ENCODE measurements at regions not wholly inside any gene's neighbourhood (a gene's known extent, or its start where the extent isn't known, plus 50 kb on each side); places are given as distances from the start of the nearest gene placed in this dataset.

- no peak for TF ChIP-seq CTCF (IDR thresholded peaks at IDR 0.05; ENCODE audit: low read depth, low read length, poor library complexity, severe bottlenecking)
- TF ChIP-seq EZH2phosphoT487 (IDR thresholded peaks at IDR 0.05; ENCODE audit: borderline replicate concordance, low read length) = no peak
Observed at GRCh38 chr6:23320471-23321015, 751.2 kb downstream of the HDGFL1 start.

Data from DOHH2 (cell line).